ENCODE measurements at regions not wholly inside any gene's neighbourhood (a gene's known extent, or its start where the extent isn't known, plus 50 kb on each side); places are given as distances from the start of the nearest gene placed in this dataset.

DNA sequence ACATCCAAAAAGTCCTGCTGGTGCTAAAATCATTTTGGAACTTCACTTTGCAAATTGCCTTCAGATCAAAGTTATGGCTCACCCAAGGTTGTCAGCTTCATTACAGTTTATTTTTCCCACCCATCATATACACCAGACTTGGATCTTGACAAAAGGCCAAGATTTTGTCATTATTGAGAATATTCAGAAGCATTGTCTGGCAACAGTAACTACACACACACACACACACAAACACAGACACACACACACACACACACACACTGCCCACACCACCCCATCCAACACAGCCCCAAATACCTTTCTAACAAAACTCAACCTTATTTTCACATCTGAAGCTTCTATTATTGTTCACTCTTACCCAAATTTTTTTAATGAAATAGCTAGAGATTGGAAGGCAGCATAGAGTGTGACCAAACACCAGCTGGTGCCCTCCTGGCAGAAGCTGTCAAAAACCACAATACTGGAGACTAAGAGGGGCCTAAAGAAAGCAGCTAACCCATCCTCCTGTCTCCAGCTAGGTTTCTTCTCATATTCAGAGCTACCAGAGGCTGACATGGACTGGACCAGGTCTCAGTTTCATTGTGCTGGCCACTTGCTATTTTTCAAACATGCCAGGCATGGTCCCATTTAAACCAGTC, 139.1 kb upstream of the ZC3H11B start:
- no peak overlapping the region for H3K56ac ChIP-seq (ENCODE audit: extremely low read depth, insufficient read depth, low read length)
- no peak overlapping the region for H3K9ac ChIP-seq (ENCODE audit: low read depth, low read length)
- no peaks in the 10 kb centered on the region for H3K79me1 ChIP-seq (ENCODE audit: low read depth in 1 of 2, low read length in 2 of 2)
- H2BK20ac ChIP-seq (ENCODE audit: low read depth, low read length): no peak overlapping the region
- dilution Hi-C loops (cut with HindIII; ENCODE audit: low sequenced_read_pairs, unreplicated experiment) (no loop called here), intact Hi-C loops (cut with micrococcal nuclease) (no loop called here), in situ Hi-C loops (cut with MboI; ENCODE audit: low sequenced_read_pairs) (no loop called here)
- H2AFZ ChIP-seq (replicated peaks; ENCODE audit: low read length, poor library complexity): no peak overlapping the region
- H4K8ac ChIP-seq (ENCODE audit: low read depth in 2 of 2, low read length in 2 of 2): no peak overlapping the region
- H2AK9ac ChIP-seq (replicated peaks; ENCODE audit: low read depth, low read length, poor library complexity): no peak overlapping the region
- no peak overlapping the region for H2BK5ac ChIP-seq (ENCODE audit: low read depth, low read length, poor library complexity, severe bottlenecking)
- BruUV-seq (replicated peaks): no TSS peak
- ChIA-PET POLR2A (ENCODE audit: unreplicated experiment) (no interaction called here), CTCF (no interaction called here)
- no peaks in the 10 kb centered on the region for H3K9me3 ChIP-seq (ENCODE audit: control insufficient read depth, insufficient read depth, low read length)
- H2BK15ac ChIP-seq (ENCODE audit: low read depth, low read length): no peak overlapping the region
- no peaks in the 10 kb centered on the region for H3K9me1 ChIP-seq (ENCODE audit: insufficient read depth, low read length)
- no peak for DNase-seq
- H2BK120ac ChIP-seq (ENCODE audit: low read depth, low read length): no peak overlapping the region
- H3K36me3 ChIP-seq (ENCODE audit: control insufficient read depth, insufficient read depth, low read length): no peaks in the 10 kb centered on the region
- no peaks in the 10 kb centered on the region for H3K27me3 ChIP-seq (ENCODE audit: control insufficient read depth, insufficient read depth, low read length)
- H3K4me1 ChIP-seq (ENCODE audit: control insufficient read depth, insufficient read depth, low read length): no peaks in the 10 kb centered on the region
- TF ChIP-seq, protein P1, sequence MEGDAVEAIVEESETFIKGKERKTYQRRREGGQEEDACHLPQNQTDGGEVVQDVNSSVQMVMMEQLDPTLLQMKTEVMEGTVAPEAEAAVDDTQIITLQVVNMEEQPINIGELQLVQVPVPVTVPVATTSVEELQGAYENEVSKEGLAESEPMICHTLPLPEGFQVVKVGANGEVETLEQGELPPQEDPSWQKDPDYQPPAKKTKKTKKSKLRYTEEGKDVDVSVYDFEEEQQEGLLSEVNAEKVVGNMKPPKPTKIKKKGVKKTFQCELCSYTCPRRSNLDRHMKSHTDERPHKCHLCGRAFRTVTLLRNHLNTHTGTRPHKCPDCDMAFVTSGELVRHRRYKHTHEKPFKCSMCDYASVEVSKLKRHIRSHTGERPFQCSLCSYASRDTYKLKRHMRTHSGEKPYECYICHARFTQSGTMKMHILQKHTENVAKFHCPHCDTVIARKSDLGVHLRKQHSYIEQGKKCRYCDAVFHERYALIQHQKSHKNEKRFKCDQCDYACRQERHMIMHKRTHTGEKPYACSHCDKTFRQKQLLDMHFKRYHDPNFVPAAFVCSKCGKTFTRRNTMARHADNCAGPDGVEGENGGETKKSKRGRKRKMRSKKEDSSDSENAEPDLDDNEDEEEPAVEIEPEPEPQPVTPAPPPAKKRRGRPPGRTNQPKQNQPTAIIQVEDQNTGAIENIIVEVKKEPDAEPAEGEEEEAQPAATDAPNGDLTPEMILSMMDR (conservative IDR thresholded peaks at IDR 0.05; ENCODE audit: low read depth, low read length): no peak
- TF ChIP-seq BHLHE40 (IDR thresholded peaks at IDR 0.05; ENCODE audit: low read depth, low read length): no peak
- TF ChIP-seq RFX5 (IDR thresholded peaks at IDR 0.05; ENCODE audit: low read depth, low read length): no peak
- TF ChIP-seq POLR2A (IDR thresholded peaks at IDR 0.05; ENCODE audit: low read depth, low read length): no peak
- TF ChIP-seq CHD1 (IDR thresholded peaks at IDR 0.05; ENCODE audit: low read depth, low read length): no peak
- TF ChIP-seq RAD21 (IDR thresholded peaks at IDR 0.05; ENCODE audit: low read length): no peak
- TF ChIP-seq NFE2L2 (IDR thresholded peaks at IDR 0.05; ENCODE audit: low read depth, low read length): no peak
- no peak for TF ChIP-seq CEBPB (IDR thresholded peaks at IDR 0.05; ENCODE audit: low read depth, low read length)
- TF ChIP-seq SMC3 (IDR thresholded peaks at IDR 0.05; ENCODE audit: low read depth, low read length): no peak
- TF ChIP-seq RCOR1 (IDR thresholded peaks at IDR 0.05; ENCODE audit: insufficient replicate concordance, low read length): no peak
- TF ChIP-seq MXI1 (IDR thresholded peaks at IDR 0.05; ENCODE audit: borderline replicate concordance, low read depth, low read length): no peak
- no peak for TF ChIP-seq MAZ (IDR thresholded peaks at IDR 0.05; ENCODE audit: borderline replicate concordance, low read depth, low read length)
- TF ChIP-seq, protein P2, sequence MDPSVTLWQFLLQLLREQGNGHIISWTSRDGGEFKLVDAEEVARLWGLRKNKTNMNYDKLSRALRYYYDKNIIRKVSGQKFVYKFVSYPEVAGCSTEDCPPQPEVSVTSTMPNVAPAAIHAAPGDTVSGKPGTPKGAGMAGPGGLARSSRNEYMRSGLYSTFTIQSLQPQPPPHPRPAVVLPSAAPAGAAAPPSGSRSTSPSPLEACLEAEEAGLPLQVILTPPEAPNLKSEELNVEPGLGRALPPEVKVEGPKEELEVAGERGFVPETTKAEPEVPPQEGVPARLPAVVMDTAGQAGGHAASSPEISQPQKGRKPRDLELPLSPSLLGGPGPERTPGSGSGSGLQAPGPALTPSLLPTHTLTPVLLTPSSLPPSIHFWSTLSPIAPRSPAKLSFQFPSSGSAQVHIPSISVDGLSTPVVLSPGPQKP (IDR thresholded peaks at IDR 0.05; ENCODE audit: borderline replicate concordance, low read depth, low read length): no peak
- TF ChIP-seq, protein P3, sequence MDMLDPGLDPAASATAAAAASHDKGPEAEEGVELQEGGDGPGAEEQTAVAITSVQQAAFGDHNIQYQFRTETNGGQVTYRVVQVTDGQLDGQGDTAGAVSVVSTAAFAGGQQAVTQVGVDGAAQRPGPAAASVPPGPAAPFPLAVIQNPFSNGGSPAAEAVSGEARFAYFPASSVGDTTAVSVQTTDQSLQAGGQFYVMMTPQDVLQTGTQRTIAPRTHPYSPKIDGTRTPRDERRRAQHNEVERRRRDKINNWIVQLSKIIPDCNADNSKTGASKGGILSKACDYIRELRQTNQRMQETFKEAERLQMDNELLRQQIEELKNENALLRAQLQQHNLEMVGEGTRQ (IDR thresholded peaks at IDR 0.05; ENCODE audit: low read depth, low read length): no peak
- no peak for TF ChIP-seq MAFK (IDR thresholded peaks at IDR 0.05; ENCODE audit: low read depth, low read length)
- TF ChIP-seq FOS (IDR thresholded peaks at IDR 0.05; ENCODE audit: low read depth, low read length): no peak
- H2AK5ac ChIP-seq (ENCODE audit: low read depth, low read length): no peak overlapping the region
- no peak for ATAC-seq (ENCODE audit: low read depth)
- H3K4me2 ChIP-seq (ENCODE audit: low read depth, low read length): no peak overlapping the region
- no peaks in the 10 kb centered on the region for H4K20me1 ChIP-seq (ENCODE audit: insufficient read depth, low read length)
- no peak overlapping the region for H3K14ac ChIP-seq (replicated peaks; ENCODE audit: low read depth, low read length)
- no peak overlapping the region for H4K91ac ChIP-seq (ENCODE audit: insufficient read depth, low read depth, low read length)
- H4K5ac ChIP-seq (ENCODE audit: low read depth, low read length): no peak overlapping the region
- no peak overlapping the region for H3K4me3 ChIP-seq (ENCODE audit: insufficient read depth, low read depth, low read length)
- H3K27ac ChIP-seq (ENCODE audit: insufficient read depth, low read length): no peak overlapping the region
- no peak overlapping the region for H3K23ac ChIP-seq (ENCODE audit: low read depth, low read length)
- H3K4ac ChIP-seq (ENCODE audit: low read depth, low read length): no peak overlapping the region
- H3K18ac ChIP-seq (ENCODE audit: low read depth, low read length): no peak overlapping the region
